ENCODE measurements at regions not wholly inside any gene's neighbourhood (a gene's known extent, or its start where the extent isn't known, plus 50 kb on each side); places are given as distances from the start of the nearest gene placed in this dataset.

DNA sequence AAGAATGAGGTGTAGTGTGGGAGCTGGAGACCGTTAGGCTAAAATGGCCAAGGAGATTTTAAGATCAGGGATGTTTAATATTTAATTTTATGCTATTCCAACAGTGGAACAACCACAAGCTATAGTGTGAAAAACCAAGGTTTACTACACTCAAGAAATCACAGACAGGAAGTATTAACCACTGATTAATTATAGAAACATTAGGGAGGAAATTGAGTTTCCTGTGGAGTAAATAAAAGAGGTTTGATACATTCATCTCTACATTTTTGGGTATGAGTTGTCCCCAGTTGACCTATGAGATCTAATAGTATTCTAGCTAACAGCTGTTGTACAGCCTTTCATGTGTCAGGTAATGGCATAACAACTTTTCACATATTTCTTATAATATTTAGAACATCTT is 103.7 kb upstream of the MPDZ start:
- DNase-seq (ENCODE audit: low read depth, low spot score): no peak
- POLR2A ChIA-PET: no interaction called here
- Histone ChIP-seq H3K27ac (ENCODE audit: low read length) (no peak overlapping the region), H3K4me1 (ENCODE audit: control insufficient read depth, insufficient read depth, low read length) (no peaks in the 10 kb centered on the region), H3K36me3 (ENCODE audit: control insufficient read depth, insufficient read depth, low read length) (no peaks in the 10 kb centered on the region), H3K27me3 (ENCODE audit: control insufficient read depth, insufficient read depth, low read length) (no peaks in the 10 kb centered on the region), H3K4me3 (ENCODE audit: low read depth in 2 of 2, low read length in 2 of 2) (no peak overlapping the region), H3K9me3 (ENCODE audit: control insufficient read depth, insufficient read depth, low read depth, low read length) (no peaks in the 10 kb centered on the region)
- BruUV-seq (replicated peaks): no TSS peak
- CTCF ChIA-PET: no interaction called here
- in situ Hi-C loops (cut with HindIII; ENCODE audit: low pct_unique_long_range_greater_than_20kb, low sequenced_read_pairs): no loop called here
- ATAC-seq: no peak
- intact Hi-C loops (cut with micrococcal nuclease; ENCODE audit: unreplicated experiment): no loop called here
- TF ChIP-seq TCF7L2 (IDR thresholded peaks at IDR 0.05; ENCODE audit: low read depth, low read length): no peak
- no peak for TF ChIP-seq REST (IDR thresholded peaks at IDR 0.05; ENCODE audit: insufficient read depth in 1 of 2, low read depth in 2 of 2, low read length in 1 of 2)
- TF ChIP-seq SIN3A (IDR thresholded peaks at IDR 0.05; ENCODE audit: borderline replicate concordance, insufficient read depth, low read depth, low read length): no peak
- no peak for TF ChIP-seq POLR2AphosphoS5 (IDR thresholded peaks at IDR 0.05; ENCODE audit: low read depth, low read length)
- no peak for TF ChIP-seq CTCF (IDR thresholded peaks at IDR 0.05)

DNA sequence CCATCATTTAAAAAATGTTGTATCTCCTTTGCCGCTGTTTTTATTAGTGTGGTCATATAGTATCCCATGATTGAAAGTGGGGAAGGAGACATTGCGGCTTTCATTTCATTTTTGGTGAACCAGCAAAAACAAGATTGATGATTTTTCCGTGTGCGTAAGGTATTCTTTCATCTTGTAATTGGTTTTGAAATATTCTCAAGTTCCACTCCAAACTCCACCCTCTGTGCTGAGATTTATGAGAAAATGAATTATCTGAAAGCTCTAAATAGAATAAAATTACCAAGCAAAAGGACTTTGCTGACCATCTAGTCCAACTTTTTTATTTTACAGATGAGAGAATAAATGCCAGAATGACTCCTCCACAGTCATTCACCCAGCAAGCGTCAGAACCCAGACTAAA is 103.1 kb upstream of the MPDZ start:
- Histone ChIP-seq H3K4me1 (ENCODE audit: control insufficient read depth, insufficient read depth, low read length) (no peaks in the 10 kb centered on the region), H3K9me3 (ENCODE audit: control insufficient read depth, insufficient read depth, low read depth, low read length) (no peaks in the 10 kb centered on the region), H3K4me3 (ENCODE audit: low read depth in 2 of 2, low read length in 2 of 2) (no peak overlapping the region), H3K27ac (ENCODE audit: low read length) (no peak overlapping the region), H3K36me3 (ENCODE audit: control insufficient read depth, insufficient read depth, low read length) (no peaks in the 10 kb centered on the region), H3K27me3 (ENCODE audit: control insufficient read depth, insufficient read depth, low read length) (no peaks in the 10 kb centered on the region)
- ChIA-PET CTCF (no interaction called here), POLR2A (no interaction called here)
- ATAC-seq (no peak), DNase-seq (ENCODE audit: low read depth, low spot score) (no peak)
- in situ Hi-C loops (cut with HindIII; ENCODE audit: low pct_unique_long_range_greater_than_20kb, low sequenced_read_pairs) (no loop called here), intact Hi-C loops (cut with micrococcal nuclease; ENCODE audit: unreplicated experiment) (no loop called here)
- TF ChIP-seq TCF7L2 (IDR thresholded peaks at IDR 0.05; ENCODE audit: low read depth, low read length): no peak
- TF ChIP-seq REST (IDR thresholded peaks at IDR 0.05; ENCODE audit: insufficient read depth in 1 of 2, low read depth in 2 of 2, low read length in 1 of 2): no peak
- no peak for TF ChIP-seq CTCF (IDR thresholded peaks at IDR 0.05)
- no peak for TF ChIP-seq POLR2AphosphoS5 (IDR thresholded peaks at IDR 0.05; ENCODE audit: low read depth, low read length)
- TF ChIP-seq SIN3A (IDR thresholded peaks at IDR 0.05; ENCODE audit: borderline replicate concordance, insufficient read depth, low read depth, low read length): no peak
- BruUV-seq (replicated peaks): no TSS peak
